Stimulated activated naive CD4-positive, alpha-beta T cell treated with Interleukin-2 at 50 U/mL for 16 hours (primary cell): ENCODE measurements at regions not wholly inside any gene's neighbourhood (a gene's known extent, or its start where the extent isn't known, plus 50 kb on each side); places are given as distances from the start of the nearest gene placed in this dataset.
"Not testable (repeated sequence)": the region's sequence is repeated elsewhere in the genome, so short reads cannot be mapped to it uniquely, and the experiment has no call there.

ENCODE experiments used
- DNase-seq: peaks from one replicate; lab custom pipeline; 2025; lab: John Stamatoyannopoulos, UW

DNA sequence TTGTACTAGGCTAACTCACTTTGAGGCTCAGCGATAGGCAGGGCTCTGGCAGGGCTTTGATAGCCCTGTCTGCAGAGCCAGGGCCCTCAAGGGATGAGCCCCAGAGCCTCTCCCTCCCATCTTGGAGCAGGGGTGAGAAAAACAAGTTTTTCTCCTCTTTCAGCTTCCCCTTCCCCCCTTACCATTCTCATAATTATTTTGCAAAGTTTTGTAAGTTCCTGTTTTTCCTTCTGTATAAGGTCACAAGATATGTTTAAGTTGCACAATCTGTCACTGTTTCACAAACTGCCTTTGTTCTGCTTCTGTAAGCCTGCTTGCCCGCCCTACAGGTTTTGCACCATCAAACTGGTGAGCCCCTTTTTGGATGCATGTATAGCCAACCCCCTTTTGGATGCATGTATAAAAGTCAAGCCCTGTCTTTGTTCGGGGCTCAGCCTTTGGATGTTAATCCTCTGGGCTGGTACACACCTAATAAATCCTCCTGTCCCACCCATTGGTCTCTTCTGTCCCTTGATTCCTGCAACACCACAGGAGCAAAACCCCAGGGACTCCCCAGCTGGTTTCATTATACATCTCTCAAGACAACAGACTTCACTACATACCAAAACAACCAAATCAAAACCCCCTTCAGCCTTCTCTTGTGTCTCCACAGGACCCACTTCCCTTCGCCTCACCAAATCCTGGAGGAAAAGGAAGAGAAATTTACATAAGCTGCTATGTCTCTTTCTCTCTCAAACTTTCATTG is 52.5 kb upstream of the RESF1 start:
- DNase-seq, result no peak

DNA sequence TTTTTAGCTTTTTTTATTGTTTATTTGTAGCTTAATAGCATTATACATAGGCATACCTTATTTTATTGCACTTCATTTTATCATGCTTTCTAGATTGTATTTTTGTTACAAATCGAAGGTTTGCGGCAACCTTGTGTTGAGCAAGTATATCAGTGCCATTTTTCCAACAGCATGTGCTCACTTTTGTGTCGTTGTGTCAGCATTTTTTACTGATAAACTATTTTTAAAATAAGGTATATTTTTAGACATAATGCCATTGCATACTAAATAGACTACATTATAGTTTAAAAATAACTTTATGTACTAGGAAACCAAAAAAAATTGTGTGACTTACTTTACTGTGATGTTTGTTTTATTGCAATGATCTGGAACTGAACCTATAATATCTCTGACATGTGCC is 56.2 kb upstream of the RESF1 start:
- DNase-seq, result no peak

DNA sequence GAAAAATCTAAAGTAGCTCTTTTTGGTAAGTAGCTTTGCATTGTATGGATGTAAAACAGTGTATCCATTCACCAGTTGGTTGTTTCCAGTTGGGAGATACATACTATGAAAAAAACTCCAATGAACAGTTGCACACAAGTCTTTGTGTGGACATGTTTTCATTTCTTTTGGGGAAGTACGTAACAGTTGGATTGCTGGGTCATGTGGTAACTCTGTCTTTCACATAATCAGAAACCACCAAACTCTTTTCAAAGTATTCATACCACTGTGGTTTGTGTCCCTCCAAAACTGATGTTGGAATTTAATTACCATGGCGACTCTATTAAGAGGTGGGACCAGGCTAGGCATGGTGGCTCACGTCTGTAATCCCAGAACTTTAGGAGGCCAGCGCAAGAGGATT is 58.9 kb upstream of the RESF1 start:
- no peak for DNase-seq

DNA sequence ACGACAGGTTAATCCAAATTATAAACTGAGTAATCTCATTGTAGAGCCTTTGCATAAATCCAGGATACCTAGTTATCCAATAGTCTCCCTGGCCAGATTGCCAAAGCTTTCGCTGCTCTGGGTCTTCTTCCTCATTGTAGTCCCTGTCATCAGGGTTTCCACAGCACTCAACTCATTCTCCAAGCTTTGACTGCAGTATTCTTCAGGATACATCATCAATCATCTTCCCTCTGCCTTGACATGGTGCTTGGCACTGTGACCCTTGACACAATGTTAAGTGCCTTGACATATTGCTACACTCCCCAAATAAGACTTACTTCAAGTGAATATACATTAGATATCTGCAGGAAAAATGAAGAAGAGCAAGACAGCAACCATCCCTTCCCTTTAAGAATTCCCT is 60.1 kb upstream of the RESF1 start:
- no peak for DNase-seq

DNA sequence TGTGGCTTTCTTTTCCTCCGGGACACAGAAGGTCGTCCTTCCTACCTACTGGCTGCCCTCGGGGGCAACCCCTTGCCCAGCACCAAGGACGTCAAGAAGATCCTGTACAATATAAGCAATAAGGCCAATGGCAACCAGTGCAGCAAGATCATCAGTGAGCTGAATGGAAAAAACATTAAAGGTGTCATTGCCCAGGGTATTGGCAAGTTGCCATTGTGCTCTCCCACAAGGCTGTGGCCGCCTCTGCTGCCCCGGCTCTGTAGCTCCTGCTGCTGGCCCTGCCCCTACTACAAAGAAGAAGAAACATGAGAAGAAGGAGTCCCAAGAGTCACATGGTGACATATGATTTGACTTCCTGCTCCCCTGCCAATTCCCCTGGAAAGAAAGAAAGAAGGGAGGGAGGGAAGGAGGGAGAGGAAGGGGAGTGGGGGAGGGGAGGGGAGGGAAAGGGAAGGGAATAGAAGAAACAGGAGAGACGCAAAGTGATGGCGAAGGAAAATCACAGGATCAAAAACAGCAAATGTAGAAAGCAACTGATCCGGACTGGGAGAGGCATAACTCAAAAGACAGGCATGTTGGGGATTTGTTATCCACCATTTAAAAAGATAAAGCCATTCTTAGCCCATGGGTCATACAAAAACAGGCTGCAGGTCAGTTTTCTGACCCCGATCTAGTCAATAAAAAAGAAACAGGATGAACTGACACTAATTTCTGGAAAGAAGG is 61.3 kb upstream of the RESF1 start:
- DNase-seq, result no peak

DNA sequence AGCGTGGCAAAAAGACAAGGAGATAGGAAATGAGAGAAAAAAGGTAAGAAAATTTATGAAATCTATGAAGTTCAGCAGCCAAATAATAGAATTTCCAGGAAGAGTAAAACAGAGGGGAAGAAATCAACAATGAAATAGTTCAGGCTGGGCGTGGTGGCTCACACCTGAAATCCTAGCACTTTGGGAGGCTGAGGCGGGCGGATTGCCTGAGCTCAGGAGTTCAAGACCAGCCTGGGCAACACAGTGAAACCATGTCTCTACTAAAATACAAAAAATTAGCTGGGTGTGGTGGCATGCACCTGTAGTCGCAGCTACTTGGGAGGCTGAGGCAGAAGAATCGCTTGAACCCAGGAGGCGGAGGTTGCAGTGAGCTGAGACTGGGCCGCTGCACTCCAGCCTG is 62.1 kb upstream of the RESF1 start:
- not testable (repeated sequence) for DNase-seq

DNA sequence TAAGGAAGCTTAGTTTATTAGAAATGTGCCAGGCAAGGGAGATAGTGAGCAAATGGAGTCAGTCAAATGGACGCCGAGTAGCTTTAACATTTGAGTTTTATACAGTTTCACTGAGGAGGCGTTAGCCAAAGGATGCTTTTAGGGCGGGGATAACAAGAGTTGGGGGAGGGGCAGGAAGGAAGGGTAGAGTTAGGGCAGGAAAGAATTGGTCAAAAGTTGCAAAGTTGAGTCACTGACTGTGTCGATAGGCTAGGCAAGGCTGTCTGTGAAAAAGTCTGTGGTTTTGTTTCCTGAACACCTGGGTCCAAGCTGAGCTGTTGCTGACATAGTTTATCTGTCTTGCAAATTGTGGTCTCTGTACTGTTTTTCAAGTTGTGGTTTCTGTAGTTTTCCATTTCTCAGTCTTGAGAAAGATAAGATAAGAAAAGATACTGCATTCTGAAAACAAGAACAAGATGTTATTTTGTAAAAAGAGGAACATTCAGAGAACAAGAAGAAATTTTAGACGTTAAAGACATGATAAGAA is 62.6 kb upstream of the RESF1 start:
- DNase-seq, result peak; percentile 82

DNA sequence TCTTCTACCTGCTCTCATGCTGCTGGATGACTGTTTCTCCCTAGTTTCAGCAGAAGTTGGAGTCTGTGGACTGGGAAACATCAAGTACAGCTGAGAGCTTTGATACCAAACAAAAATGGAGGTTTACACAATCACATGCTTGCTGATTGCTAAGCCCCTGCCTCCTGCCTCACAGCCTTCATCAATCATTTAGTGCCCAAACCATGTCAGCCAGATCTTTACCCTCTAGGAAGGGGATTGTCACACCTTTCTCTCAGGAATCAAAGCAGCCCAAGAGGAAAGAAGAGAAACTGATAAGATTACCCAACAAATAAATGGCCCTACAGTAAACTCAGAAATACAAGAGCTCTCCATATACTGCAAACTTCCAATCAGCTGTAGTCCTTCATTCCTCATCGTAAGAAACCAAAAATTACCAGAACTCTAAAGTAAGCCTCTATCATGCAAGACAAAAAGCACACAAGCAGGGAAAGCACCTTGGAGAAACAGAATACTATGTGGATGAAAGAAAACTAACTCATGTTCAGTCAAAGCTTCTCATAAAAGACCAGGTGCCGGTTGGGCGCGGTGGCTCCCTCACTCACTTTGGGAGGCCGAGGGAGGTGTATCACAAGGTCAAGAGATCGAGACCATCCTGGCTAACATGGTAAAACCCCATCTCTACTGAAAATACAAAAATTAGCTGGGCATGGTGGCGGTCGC is 63.6 kb upstream of the RESF1 start:
- no peak for DNase-seq

DNA sequence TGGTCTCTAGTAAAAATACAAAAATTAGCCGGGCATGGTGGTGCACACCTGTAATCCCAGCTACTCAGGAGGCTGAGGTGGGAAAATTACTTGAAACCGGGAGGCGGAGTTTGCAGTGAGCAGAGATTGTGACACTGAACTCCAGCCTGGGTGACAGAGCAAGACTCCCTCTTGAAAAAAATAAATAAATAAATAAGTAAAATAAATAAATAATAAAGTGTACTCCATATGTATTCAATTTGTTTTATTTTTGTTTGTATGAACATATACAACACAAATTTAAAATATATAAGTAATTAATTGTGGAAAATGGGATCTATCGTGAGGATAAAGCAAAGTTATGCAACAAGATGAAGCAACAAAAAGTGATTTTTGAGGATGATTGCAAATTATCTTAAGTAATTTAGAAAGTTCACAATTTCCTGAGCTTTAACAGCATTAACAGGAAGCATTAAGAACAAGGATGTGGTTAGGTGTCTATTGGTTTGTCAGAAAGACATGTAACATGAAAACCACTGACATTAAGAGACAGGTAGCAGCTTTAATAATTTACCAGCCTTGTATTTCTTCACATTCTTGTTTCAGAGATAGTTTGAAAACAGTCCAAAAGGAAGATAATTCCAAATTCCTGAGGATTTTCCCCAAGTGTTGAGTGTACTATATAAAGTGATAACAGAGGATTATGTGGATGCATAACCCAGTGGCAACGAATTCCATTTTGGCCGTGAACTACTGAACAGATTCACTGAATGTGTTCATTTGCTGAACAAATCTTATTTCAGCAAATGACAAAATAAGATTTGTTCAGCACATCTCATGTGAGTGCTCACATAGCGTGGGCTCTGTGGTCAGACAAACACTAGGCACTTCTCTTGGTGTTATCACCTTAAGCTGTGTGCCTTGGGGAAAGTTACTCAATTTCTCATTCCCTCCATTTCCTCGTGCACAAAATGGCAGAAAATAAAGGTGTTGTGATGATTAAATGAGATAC is 68.6 kb upstream of the RESF1 start:
- DNase-seq, result no peak

DNA sequence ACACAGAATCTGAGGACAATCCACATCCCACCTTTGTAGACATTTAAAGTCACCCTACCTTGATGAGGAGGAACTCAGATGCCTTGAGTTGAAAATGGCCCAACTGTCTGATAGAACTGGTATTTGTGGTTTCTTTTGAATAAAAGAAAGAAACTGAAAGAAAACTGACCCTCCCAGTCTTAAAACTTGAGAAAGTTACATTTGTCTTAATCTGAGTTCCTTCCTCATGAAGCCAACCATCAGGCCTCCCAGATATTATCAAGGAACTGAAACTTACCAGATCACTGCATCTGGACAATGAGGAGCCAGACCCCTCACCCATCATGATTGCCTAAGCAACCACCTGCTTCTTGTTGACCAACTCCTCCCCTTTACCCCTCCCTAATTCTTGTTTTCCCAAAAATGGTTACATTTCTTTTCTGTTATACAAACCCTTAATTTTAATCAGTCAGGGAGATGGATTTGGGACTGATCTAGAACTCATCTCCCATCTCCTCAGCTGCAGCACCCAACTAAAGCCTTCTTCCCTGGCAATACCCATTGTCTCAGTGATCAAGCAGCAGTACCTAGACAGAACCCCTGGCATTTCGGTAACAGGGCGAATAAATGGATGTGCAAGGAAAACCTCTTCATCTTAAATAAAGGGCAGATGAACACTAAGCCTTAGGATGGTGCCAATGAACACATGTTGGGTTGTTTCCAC is 72.0 kb upstream of the RESF1 start:
- no peak for DNase-seq

DNA sequence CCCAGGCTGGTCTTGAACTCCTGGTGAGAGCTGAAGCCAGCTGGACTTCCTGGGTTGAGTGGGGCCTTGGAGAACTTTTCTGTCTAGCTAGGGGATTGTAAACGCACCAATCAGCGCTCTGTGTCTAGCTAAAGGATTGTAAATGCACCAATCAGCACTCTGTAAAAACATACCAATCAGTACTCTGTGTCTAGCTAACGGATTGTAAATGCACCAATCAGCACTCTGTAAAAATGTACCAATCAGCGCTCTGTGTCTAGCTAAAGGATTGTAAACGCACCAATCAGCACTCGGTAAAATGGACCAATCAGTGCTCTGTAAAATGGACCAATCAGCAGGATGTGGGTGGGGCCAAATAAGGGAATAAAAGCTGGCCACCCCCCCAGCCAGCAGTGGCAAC is 76.5 kb upstream of the RESF1 start:
- DNase-seq, result not testable (repeated sequence)

DNA sequence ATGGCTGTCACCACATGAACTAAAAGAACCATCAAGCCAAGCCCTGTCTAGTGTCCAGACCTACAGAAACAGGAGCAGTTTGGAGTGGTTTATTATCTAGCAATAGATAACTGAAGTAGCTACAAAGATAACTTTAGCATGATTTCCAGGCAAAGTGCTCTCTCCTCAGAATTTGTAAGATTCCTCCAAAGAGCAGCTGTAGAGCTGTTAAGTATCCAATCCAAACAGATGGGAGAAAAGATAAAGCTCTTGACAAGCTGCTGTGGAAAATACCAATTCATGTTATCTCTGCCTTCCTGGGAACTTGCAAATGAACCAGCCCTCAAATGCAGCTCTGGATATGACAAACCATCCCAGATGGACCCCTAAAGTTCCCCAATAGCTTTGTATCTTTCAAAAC is 78.9 kb upstream of the RESF1 start:
- DNase-seq, result no peak

DNA sequence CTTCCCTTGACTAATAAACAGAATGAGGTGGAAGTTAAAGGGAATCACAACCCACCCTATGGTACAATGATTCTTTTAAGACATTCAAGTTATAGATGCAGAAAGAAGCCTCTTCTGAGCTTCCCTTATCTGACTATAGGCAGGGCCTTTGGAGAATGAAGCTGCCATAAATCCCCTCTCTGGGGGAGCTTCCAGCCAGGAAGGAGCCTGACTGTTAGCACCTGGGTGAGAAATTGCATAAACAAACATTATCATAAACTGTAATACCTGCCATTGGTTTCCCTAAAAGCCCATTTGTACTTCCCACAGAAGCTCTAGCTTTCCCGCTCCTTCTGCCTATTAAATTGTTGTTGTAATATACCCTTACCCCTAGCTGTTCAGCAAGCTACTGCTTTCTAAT is 81.3 kb upstream of the RESF1 start:
- no peak for DNase-seq

DNA sequence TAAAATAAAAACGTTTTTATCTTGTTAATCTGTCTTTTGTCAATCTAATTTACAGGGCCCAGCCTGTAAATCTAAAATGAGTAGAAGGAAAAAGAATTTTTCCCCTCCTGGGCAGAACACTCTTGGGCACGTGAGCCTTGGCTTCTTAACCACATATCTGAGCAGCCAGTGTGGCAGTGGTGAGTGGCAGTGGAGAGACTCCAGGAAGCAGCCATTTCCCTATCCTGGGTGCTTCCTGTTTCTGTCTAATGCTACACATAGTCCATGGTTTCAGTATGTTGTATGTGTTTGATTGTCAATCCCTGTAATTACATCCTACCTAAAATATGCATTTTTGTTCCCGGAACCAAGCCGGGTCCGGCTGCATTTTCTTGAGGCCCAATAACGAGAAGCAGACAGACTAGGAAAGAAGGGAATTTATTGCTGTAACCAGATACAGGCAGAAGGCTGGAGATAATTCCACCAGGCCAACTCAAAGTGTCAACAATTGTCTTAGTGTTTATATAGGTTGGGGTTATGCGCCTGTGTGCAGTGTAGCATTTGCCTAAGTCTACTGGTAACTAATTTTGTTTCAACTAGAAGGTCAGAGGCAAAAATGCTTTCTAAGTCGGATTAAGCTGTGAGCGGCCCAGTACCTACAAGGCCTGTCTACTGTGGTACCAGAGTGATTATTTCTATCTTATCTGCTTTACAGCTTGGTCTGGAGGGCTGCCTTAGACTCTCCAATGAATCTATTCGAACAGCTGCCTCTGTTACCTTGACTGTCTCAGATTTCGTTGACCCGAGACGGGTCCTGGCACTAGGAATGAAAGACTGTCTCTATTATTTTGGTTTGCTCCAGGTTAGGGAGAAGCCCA is 82.4 kb upstream of the RESF1 start:
- DNase-seq, result no peak

DNA sequence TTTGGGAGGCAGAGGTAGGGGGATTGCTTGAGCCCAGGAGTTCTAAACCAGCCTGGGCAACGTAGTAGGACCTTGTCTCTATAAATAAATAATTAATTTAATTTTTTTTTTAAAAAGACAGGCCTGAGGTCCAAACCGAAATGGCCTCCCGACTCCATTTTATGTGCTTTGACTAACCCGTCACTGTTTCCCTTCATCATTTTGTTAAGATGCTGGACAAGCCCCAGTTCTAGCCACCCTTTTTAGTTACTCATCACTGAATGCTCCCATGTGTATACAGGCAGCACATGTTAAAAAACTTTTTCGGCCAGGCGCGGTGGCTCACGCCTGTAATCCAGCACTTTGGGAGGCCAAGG is 83.6 kb upstream of the RESF1 start:
- no peak for DNase-seq

DNA sequence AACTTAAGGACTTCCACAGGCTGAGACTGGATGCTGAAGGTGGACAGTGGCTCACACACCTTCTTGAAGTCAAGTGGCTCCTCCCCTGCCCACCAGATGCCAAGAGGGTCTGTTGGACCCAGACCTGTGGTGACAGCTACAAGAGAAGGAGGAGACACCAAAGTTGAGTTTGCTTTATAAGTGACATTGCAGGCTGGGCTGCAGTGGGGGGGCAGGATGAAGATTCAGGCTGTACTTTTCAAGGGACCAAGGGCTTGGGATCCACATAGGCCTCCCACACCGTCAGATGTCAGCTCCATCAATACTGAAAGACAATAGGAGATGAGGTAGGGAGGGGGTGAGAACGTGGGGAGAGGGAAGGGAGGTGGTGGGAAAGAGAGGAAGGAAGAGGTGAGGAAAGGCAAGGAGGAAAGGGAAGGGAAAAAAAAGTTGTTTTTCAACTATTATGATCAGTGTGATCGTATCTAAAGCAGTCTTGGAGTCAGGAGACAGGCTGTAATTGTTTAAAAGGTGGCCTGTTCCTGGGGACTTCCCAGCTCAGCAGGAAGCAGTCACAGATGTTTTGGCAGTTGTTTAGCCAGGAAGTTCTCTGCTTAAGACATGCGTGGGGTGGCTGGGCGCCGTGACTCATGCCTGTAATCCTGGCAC is 84.1 kb upstream of the RESF1 start:
- peak; percentile 63 for DNase-seq

DNA sequence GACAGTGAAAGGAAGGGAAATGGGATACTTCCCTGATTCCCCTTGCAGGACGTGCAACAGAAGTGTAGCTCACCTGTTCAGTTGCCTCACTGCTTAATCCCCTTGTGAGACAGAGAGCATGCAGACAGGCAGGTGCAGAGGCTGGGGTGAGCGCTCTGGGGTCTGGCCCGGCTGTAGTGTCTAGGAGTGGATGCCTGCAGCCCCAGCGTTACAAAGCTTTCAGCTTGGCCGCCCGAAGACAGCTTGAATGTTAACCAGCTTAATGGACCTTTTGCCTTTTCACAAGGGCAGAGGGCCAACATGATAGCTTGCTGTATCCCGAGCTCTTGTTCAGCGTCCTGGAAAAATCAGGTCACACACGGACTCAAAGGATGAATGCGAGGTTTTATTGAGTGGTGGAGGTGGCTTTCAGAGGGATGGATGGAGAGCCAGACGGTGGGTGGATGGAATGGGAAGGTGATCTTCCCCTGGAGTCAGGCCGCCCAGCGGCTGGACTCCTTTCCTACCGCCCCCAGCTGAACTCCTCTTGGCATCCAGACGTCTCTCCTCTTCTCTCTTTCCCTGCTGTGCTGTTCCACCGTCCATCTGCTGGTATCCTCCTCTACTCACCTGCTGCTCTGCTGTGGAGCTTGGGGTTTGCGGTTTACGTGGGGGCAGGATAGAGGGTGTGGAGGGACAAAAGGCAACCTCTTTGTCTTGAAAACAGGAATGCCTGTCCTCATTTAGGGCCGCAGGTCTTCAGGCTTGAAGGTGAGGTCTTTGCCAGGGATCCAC is 86.2 kb upstream of the RESF1 start:
- no peak for DNase-seq

DNA sequence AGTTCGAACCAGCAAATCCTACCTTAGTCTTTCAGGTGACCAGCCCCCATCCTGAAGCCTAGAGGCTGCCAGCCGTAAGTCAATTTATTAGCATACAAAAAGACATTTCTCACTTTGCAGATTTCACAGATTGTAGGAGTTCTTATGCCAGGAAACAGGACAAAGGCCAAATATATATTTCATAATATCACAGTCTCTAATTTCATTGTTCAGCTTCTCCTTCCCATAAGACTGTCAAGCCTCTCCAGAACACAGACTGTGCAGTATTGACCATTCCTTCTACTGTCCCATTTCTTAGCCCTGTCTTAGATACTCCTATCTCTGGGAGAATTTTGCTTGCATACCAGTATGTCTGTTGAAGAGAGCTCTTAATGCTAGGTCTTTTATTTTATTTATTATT is 89.2 kb upstream of the RESF1 start:
- no peak for DNase-seq

DNA sequence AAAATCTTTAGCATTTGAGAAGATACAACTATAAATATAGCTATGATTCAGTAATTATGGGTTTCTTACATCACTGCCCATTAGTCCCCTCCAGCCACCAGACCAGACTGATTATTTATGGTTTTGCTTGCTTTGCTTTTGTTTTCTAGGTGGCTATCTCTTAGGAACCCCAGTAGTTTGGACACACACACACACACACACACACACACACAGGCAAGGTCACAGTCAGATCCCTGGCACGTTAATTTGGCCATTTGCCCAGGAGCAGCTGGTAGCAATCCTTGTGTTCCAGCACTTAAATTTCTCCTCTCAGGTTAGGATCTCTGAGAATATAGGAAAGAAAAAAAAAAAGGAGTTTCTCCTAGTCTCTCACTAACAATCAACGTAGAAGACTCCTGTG is 90.2 kb upstream of the RESF1 start:
- DNase-seq, result no peak
